ENCODE measurements at regions not wholly inside any gene's neighbourhood (a gene's known extent, or its start where the extent isn't known, plus 50 kb on each side); places are given as distances from the start of the nearest gene placed in this dataset.

- Histone ChIP-seq H4K8ac (ENCODE audit: low read depth in 2 of 2, low read length in 2 of 2) (no peak overlapping the region), H4K20me1 (ENCODE audit: insufficient read depth, low read length) (no peaks in the 10 kb centered on the region), H3K4me2 (ENCODE audit: low read depth, low read length) (no peak overlapping the region), H3K23ac (ENCODE audit: low read depth, low read length) (no peak overlapping the region), H3K9me1 (ENCODE audit: insufficient read depth, low read length) (no peaks in the 10 kb centered on the region), H3K27ac (ENCODE audit: insufficient read depth, low read length) (no peak overlapping the region), H3K4me1 (ENCODE audit: control insufficient read depth, insufficient read depth, low read length) (no peaks in the 10 kb centered on the region), H3K4me3 (ENCODE audit: insufficient read depth, low read depth, low read length) (no peak overlapping the region), H2BK15ac (ENCODE audit: low read depth, low read length) (no peak overlapping the region), H3K9ac (ENCODE audit: low read depth, low read length) (no peak overlapping the region), H2BK120ac (ENCODE audit: low read depth, low read length) (no peak overlapping the region), H3K36me3 (ENCODE audit: control insufficient read depth, insufficient read depth, low read length) (no peaks in the 10 kb centered on the region), H4K91ac (ENCODE audit: insufficient read depth, low read depth, low read length) (no peak overlapping the region), H3K18ac (ENCODE audit: low read depth, low read length) (no peak overlapping the region), H2BK5ac (ENCODE audit: low read depth, low read length, poor library complexity, severe bottlenecking) (no peak overlapping the region), H2AK5ac (ENCODE audit: low read depth, low read length) (no peak overlapping the region), H3K4ac (ENCODE audit: low read depth, low read length) (no peak overlapping the region), H4K5ac (ENCODE audit: low read depth, low read length) (no peak overlapping the region), H2BK20ac (ENCODE audit: low read depth, low read length) (no peak overlapping the region), H3K79me1 (ENCODE audit: low read depth in 1 of 2, low read length in 2 of 2) (no peaks in the 10 kb centered on the region), H3K9me3 (ENCODE audit: control insufficient read depth, insufficient read depth, low read length) (no peaks in the 10 kb centered on the region), H3K14ac (replicated peaks; ENCODE audit: low read depth, low read length) (no peak overlapping the region), H2AK9ac (replicated peaks; ENCODE audit: low read depth, low read length, poor library complexity) (no peak overlapping the region), H3K56ac (ENCODE audit: extremely low read depth, insufficient read depth, low read length) (no peak overlapping the region), H2AFZ (replicated peaks; ENCODE audit: low read length, poor library complexity) (no peak overlapping the region), H3K27me3 (ENCODE audit: control insufficient read depth, insufficient read depth, low read length) (no peaks in the 10 kb centered on the region)
- intact Hi-C loops (cut with micrococcal nuclease) (no loop called here), in situ Hi-C loops (cut with MboI; ENCODE audit: low sequenced_read_pairs) (no loop called here), dilution Hi-C loops (cut with HindIII; ENCODE audit: low sequenced_read_pairs, unreplicated experiment) (no loop called here)
- no TSS peak for BruUV-seq (replicated peaks)
- WGBS, 2 experiments (ENCODE audit: extremely low coverage in 2 of 2, insufficient read length in 1 of 2) = no CpG with 5 or more reads among the region's 2 CpGs
- POLR2A ChIA-PET (ENCODE audit: unreplicated experiment) = no interaction called here
- DNase-seq = no peak
- CTCF ChIA-PET = interaction anchor here (0.8 kb wide), 1 partner anchor 60 kb away, joined by 3 read pairs; no protein-coding TSS in a partner anchor
- ATAC-seq (ENCODE audit: low read depth) = no peak
- no peak for TF ChIP-seq NFE2L2 (IDR thresholded peaks at IDR 0.05; ENCODE audit: low read depth, low read length)
- no peak for TF ChIP-seq BHLHE40 (IDR thresholded peaks at IDR 0.05; ENCODE audit: low read depth, low read length)
Measured at GRCh38 chr18:55642191-55642590, 54.2 kb upstream of the TCF4 start.

Data from IMR-90 (cell line).